TTC549 (cell line): ENCODE measurements at regions not wholly inside any gene's neighbourhood (a gene's known extent, or its start where the extent isn't known, plus 50 kb on each side); places are given as distances from the start of the nearest gene placed in this dataset.

ENCODE experiments used
- FAIRE-seq: peaks from 2 replicates; lab custom pipeline; 2012; peaks lifted over from hg19 to GRCh38; lab: Jason Lieb, UNC

- no peak for FAIRE-seq
These were observed 176.0 kb downstream of the ESRRB start for GRCh38 chr14:76551906-76552305.

DNA sequence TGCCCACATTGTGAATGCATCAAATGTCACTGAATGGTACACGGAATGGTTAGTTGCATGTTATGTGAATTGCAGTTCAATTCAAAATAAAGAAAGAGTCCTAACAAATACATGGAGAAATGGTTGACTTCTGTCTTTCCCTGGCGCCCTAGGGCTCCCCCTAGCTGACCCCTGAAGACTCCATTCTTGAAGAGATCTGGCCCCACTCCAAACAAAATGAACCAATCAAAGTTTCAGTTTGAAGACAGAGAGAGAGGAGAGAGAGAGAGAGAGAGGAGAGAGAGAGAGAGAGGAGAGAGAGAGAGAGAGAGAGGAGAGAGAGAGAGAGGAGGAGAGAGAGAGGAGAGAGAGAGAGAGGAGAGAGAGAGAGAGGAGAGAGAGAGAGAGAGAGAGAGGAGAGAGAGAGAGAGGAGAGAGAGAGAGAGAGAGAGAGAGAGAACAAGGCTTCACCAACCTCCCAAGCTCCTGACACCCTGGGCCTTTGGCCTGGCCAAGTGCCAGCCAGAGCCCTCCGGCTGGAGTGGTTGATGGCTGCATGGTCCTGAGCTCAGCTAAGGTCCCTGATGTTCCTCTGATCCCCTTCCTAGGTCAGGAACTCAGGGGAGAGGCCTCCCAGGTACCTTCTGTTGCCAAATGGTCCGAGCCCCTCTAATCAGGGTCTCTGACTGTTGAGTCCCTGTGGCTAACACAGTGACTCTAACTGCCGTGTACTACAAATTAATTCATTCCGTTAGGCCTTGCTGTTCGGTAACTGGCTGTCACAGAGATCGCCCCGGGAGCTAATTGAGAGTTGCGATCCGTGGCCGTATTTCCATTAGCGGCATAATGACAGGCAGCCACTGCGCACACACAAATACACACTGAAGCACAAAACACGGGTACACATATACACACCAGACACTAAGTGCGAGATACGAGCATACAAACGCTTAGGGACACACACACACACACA lies 188.8 kb downstream of the ESRRB start:
- no peak for FAIRE-seq

DNA sequence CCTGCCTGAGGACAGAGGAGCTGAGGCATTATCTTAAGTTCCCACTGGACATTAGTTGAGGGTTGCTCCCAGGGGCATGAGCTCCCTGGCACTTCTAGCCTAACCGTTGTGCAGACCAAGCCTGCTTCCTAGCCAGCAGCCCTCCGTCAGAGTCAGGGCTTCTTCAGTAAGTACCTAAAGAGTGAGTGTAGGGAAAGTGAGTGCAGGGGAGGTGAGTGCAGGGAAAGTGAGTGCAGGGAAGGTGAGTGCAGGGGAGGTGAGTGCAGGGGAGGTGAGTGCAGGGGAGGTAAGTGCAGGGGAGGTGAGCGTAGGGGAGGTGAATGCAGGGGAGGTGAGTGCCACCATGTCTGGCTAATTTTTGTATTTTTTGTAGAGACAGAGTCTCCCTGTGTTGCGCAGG lies 190.5 kb downstream of the ESRRB start:
- no peak for FAIRE-seq

DNA sequence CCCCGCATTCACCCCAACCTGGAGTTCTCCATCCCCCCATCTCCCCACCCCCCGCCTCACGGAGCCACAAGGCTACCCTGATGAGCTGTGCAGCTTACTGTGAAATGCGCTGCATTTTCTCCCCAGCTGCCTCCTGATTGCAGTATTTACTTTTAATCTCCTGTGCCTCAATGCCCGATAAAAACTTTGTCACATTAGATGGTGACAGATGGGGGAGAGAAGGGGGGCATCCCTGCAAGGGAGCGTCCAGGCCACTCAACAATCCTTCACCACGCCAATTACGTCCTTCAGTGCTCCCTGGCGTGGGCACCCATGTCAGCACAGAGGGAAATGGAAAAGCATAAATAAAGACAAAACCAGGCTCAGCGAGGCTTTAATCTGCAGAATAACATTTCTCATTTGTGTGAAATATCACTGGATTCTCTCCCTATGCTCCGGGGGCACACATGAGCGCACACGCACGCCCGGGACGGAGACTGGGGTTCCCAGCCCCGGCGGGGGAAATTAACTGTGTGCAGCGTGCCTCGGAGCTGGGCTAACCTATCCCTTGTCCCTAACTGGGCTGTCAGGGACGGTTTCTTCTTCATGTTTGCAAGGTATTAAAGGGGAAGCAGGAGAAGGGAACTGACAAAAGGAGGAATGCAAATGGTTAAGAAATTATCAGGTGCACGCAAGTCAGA lies 186.7 kb upstream of the VASH1 start:
- FAIRE-seq: no peak

DNA sequence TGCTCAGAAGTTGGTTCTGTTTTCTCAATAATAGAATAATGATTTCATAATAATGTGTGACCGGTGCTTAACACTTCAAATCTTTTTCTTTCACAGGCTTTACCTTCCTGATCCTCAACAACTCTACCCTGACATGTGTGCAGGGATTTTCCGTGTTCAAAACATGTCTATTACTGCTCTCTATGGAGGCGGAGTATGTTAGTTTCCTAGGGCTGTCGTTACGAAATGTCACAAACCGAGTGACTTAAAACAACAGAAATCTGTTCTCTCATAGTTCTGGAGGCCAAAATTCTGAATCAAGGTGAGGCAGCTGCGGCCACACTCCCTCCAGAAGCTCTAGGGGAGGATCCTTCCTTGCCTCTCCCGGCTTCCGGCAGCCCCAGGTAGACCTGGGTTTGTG lies 186.2 kb upstream of the VASH1 start:
- no peak for FAIRE-seq

DNA sequence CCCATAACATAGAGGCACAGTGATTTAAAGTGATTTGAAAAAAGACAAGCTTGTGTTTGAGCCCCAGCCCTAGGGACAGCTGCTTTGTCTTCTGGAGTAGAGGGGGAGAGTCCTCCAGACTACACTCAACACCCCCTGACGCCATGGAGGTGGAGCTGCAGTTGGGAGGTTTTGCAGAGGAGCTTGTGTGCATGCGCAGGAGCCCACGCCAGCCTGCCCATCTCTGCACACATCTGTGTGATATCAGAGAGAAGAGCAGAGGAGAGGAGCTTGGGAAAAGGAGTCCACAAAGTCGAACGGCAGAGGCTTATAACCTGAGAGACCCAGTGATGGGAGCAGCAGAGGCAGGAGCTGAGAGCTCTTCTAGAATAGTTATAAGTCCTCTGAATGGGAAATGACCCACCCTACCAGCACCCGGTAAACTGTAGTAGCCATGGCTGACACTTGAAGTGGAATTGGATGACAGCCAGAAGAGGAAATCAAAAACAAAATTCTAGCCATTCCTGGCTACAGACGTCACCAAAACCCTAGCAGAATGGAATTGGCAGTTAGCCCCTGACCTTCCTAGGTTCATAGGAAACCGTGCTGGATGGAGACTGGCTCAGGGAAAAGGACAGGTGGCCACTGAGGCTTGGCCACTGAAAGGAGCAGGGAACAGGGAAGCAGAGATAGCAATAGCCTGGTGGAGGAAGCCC lies 185.1 kb upstream of the VASH1 start:
- no peak for FAIRE-seq

GRCh38 chr14:76577090-76577489 lies 184.2 kb upstream of the VASH1 start:
- FAIRE-seq: no peak

DNA sequence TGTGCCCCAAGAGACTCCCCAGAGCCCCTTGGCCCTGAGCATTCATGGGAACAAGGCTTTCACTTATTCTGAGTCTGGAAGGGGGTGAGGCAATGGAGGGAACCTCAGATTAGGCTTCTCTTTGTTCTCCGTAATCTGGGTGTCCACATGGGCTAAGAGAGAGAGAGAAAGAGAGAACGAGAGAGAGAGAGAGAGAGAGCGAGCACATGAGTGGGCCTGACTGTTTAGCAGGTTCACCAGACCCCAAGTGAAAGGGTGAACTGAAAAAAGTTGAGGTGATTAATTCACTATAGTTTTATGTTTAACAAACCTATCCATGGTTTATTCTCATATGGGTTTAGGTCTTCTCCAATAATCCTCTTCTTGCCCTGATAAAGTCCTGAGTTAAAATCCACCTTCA lies 183.4 kb upstream of the VASH1 start:
- FAIRE-seq: no peak

- FAIRE-seq: no peak
These were observed 180.9 kb upstream of the VASH1 start for GRCh38 chr14:76580399-76580798.

DNA sequence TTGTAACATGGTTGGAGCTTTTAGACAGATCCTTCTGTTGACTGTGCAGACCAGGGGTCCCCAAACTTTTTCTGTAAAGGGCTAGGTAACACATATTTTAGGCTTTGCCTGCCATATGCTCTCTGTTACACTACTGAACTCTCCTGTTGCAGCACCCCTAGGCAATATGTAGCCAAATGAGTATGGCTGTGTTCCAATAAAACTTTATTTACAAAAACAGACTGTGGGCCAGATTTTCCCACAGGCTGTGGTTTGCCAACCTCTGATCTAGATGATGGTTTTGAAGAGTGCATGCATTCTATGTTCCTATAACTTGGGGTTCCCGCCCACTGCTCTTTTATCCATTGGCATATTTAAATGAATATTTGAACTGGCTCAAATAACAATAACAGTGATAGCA lies 180.3 kb upstream of the VASH1 start:
- FAIRE-seq: no peak

DNA sequence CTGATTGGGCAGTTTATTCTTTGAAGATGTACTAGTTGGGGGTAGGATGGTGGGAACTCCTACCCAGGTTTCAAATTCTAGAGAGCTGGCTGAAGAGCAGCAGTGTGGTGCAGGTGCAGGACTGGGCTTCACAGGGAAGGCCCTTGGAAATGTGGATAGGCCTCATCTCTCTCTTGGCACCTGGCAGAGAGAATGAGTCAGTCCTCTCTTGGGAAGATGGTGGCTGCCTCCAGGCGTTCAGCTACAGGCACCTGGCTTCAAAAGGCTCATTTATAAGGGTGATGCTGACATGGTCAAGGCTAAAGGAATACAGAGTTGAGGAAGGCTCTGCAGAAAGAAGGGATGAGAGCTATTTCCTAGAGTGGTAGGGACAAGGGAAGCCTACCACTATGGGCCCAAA lies 179.7 kb upstream of the VASH1 start:
- no peak for FAIRE-seq

DNA sequence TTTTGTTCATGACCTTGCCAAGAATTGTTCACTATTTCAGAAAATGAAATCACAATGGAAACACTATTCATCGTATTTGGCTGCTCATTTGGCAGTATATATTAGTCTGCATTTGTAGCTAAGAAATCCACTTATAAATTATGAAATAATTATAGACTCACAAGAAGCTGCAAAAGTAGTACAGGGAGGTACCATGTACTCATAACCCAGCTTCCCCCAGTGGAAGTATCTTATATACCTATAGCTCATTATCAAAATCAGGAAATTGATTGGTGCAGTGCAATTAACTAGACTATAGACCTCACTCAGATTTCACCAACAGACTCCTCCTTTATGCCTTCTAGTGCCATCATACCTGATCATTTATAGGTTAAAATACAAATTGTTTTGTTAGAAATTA lies 178.8 kb upstream of the VASH1 start:
- FAIRE-seq: no peak

- no peak for FAIRE-seq
These were observed 178.1 kb upstream of the VASH1 start for GRCh38 chr14:76583174-76583573.

- FAIRE-seq: no peak
These were observed 177.5 kb upstream of the VASH1 start for GRCh38 chr14:76583805-76584204.

DNA sequence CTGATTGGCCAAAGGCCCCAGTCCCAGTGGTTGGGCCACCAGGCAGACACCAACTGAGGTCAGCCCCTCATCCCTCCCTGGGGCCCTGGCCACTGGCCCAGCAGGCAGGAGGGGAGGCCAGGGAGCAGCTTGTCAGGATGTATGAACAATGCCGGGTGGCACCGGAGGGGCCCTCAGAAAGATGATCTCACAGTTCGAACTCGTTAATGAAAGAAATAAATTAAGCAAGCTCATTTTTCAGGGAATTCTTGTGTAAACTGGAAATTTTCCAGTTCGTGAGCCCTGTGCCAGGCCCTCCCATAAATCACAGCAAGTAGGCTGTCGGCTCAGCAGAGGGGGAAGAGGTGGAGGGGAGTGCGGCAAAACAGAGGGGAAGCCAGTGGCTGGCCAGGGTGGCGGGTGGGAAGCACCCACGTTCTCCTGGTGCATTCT lies 177.0 kb upstream of the VASH1 start:
- FAIRE-seq: no peak

DNA sequence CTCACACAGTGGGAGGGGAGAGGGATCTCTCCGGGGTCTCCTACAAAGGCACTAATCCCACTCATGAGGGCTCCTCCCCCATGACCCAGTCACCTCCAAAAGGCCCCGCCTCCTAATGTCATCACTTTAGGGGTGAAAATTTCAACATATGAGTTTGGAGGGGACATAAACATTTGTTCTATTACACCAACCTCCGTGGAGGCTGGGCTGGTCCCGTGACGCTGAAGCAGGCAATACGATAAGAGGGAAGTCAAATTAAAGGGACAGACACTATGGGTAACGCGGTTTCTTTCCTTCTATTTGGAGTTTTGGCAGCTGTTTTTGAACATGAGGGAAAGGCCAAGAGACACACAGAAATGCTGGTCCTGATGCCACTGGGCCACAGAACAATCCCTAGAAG lies 175.7 kb upstream of the VASH1 start:
- no peak for FAIRE-seq

DNA sequence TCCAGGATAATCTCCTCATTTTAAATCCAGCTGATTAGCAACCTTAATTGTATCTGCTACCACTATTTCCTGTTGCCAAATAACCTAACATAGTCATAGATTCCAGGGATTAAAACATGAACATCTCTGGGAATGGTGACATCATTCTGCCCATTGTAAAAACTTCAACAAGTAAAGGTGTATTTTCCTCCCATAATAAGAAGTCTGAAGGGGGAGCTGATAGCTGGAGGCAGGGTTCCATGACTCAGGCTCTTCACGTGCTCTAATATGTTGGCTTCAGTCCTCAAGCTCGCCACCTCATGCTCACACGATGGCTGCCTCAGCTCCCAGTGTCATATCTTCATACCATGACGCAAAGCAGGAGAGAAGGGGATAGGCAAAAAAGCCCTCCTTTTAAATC lies 172.0 kb upstream of the VASH1 start:
- no peak for FAIRE-seq

DNA sequence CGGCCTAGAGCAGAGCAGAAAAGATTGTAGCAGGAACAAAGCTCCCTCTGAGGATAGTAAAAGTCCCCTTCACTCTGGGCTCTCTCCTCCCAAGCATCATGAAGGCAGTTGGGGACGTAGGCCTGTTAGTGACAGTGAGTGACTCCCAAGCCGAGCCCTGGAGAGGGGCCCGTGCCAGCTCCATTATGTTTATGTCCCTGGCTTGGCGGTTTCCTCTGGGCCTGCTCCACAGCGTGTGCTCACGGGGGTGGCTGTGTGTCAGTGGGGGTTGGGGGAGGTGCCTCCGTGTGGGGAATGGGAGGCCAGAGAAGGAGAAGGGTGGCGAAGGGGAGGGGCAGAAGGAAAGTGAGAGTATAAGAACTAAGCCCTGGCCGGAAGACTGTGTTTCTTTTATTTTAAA lies 170.0 kb upstream of the VASH1 start:
- no peak for FAIRE-seq

DNA sequence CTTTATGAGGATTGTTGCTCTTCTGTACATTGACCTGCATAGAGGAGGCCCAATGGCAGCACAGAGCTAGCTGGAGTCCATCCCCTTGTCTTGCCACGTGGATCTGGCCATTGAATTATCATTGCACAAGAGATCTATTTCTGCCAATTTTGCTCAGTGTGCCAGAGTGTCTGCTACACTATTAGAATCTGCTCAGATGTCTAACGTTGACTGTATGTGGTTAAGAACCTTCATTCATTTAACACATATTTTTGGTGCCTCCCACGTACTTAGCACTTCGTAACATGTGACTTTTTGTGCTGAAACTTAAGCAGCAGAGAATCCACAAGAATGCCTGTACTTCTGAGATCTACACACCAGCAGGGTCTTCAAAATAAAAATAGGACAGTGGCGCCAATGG lies 166.0 kb upstream of the VASH1 start:
- no peak for FAIRE-seq

DNA sequence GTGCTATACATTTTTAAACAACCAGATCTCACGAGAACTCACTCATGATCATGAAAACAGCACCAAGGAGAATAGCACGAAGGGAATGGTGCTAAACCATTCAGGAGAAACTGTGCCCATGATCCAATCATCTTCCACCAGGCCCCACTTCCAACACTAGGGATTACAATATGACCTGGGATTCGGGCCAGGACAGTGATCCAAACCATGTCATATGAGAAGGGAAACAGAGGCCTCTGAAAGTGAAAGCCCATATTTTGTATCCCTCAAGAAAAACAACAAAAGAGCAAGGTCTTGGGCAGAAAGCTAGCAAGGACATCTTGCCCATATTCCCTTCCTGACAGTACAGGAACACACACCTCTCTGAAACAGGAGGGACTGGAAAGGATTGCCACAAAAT lies 163.9 kb upstream of the VASH1 start:
- no peak for FAIRE-seq

- FAIRE-seq: no peak
These were observed 162.1 kb upstream of the VASH1 start for GRCh38 chr14:76599141-76599540.

DNA sequence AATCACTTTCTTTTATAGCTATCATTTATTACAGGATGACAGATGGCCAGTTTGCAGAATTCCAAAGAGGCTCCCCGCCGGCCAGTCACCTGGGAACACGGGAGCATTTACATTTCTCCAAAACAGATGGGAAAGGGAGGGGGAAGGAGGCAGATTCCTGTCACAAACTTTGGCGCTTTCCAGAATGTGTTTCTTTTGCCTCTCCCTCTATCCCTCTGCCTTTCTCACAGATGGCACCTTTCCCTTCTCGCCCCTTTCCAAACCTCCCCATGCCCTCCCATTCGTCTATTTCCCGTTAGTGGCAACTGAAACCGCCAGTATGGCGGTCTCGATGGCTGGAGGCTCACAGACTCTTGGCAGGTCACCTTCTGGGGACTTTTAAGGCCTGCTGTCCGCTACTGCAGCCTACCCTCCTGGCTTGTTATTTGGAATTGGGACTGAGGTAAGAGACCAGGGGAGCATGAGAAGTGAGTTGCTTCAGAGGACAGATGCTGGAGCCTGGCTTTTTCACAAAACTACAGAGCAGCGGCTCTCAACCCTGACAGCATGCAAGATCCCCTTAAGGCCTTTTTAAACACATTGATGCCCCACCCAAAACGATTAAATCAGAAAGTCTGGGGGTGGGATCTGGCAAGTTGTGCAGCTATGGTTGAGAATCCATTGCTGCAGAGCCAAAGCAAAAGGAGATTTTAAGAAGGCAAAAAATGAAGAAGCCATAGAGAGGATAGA lies 161.5 kb upstream of the VASH1 start:
- no peak for FAIRE-seq
